ENCODE measurements at regions not wholly inside any gene's neighbourhood (a gene's known extent, or its start where the extent isn't known, plus 50 kb on each side); places are given as distances from the start of the nearest gene placed in this dataset.
"Not testable (repeated sequence)": the region's sequence is repeated elsewhere in the genome, so short reads cannot be mapped to it uniquely, and the experiment has no call there.

GRCh38 chr14:84482256-84483071 lies 1047.5 kb upstream of the FLRT2 start:
- H3K27me3 ChIP-seq = no peaks in the 10 kb centered on the region
- intact Hi-C loops (cut with DNase I) = no loop called here

DNA sequence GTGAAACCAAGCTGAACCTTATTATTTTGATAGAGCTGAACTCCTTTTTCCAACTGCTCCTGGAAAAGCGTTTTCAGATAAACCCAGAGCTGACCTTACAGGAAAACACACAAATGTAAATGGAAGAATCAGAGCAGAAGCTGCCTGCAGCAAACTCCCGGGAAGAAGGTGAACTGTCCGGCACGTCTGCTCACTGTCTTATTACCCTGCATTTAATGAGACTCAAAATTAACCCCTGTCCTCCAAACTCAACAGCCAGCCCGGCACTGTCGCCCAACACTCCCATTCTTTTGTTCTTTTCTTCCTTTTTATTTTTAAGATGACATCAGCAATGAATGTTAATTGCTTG lies 1046.9 kb upstream of the FLRT2 start:
- H3K9me3 ChIP-seq = no peaks in the 10 kb centered on the region
- TF ChIP-seq CTCF (IDR thresholded peaks at IDR 0.05) = no peak
- no peaks in the 10 kb centered on the region for H3K27me3 ChIP-seq
- no peaks in the 10 kb centered on the region for H3K36me3 ChIP-seq
- no peaks in the 10 kb centered on the region for H3K4me1 ChIP-seq
- H3K27ac ChIP-seq = no peak overlapping the region
- no peak for DNase-seq
- ATAC-seq = no peak
- intact Hi-C loops (cut with DNase I) = no loop called here
- no peak overlapping the region for H3K4me3 ChIP-seq

More at GRCh38 chr14:84482256-84483071, 1047.5 kb upstream of the FLRT2 start:
- Histone ChIP-seq H3K27ac (no peak overlapping the region), H3K36me3 (no peaks in the 10 kb centered on the region), H3K4me1 (no peaks in the 10 kb centered on the region), H3K4me3 (no peak overlapping the region), H3K9me3 (no peaks in the 10 kb centered on the region)
- ATAC-seq = no peak
- TF ChIP-seq CTCF (IDR thresholded peaks at IDR 0.05) = no peak
- no peak for DNase-seq

DNA sequence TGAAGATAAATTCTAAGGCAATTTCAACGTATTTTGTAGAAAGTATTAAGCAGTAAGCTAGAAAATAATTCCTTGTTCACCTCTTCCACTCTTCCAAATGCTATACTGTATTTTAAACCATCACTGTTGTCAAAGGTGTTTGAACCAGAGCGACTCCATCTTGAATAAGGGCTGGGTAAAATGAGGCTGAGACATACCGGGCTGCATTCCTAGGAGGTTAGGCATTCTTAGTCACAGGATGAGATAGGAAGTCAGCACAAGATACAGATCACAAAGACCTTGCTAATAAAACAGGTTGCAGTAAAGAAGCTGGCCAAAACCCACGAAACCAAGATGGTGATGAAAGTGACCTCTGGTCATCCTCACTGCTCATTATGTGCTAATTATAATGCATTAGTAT lies 1045.7 kb upstream of the FLRT2 start:
- H3K27ac ChIP-seq; ATAC-seq; H3K27me3 ChIP-seq; H3K4me3 ChIP-seq; H3K36me3 ChIP-seq; H3K4me1 ChIP-seq; intact Hi-C loops (cut with DNase I); H3K9me3 ChIP-seq; DNase-seq: not testable (repeated sequence)

DNA sequence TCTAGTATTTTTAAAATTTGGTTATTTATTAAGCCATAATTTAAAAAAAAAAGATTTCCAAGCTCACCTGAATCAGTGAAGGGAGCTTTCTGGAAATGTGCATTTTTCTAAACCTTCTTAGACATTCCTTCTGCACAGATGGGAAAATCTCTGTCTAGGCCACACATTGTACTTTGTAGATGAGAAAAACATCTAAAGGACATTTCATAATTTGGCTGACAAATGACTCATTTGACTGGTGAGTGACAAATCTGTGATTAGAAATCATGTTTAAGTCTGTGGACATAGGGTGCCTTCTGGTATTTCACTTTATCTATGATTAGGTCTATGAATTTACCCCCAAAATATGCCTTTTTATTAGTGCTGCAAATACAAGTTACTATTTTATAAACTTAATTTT lies 1044.9 kb upstream of the FLRT2 start:
- intact Hi-C loops (cut with DNase I) = no loop called here
- H3K27ac ChIP-seq = no peak overlapping the region
- no peaks in the 10 kb centered on the region for H3K9me3 ChIP-seq
- no peaks in the 10 kb centered on the region for H3K4me1 ChIP-seq
- H3K27me3 ChIP-seq = no peaks in the 10 kb centered on the region
- no peaks in the 10 kb centered on the region for H3K36me3 ChIP-seq
- H3K4me3 ChIP-seq = no peak overlapping the region
- no peak for ATAC-seq
- no peak for DNase-seq
- no peak for TF ChIP-seq CTCF (IDR thresholded peaks at IDR 0.05)

GRCh38 chr14:84490081-84490480 lies 1039.9 kb upstream of the FLRT2 start:
- Histone ChIP-seq H3K36me3 (no peaks in the 10 kb centered on the region), H3K9me3 (no peaks in the 10 kb centered on the region), H3K27ac (no peak overlapping the region), H3K4me3 (no peak overlapping the region), H3K27me3 (no peaks in the 10 kb centered on the region), H3K4me1 (no peaks in the 10 kb centered on the region)
- ATAC-seq (no peak), DNase-seq (no peak)
- TF ChIP-seq CTCF (IDR thresholded peaks at IDR 0.05) = no peak
- intact Hi-C loops (cut with DNase I) = no loop called here

DNA sequence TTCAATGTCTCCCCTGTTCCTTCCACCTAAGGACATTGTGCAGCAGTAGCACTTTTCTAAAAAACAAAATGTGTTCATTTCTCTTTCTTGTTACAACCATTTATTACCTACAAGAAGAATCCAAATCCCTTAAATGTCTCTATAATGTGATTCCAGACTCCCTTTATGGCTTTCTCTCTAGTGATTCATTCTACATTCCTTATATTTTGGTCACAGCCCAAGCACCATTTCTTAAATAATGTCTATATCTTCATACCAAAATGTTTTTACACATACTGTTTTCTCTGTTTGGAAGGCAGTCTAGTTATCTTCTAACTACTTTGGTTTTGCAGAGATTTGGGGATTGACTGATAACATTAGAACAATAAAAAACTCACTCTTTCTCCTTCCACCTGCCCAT lies 1037.3 kb upstream of the FLRT2 start:
- no peaks in the 10 kb centered on the region for H3K27me3 ChIP-seq
- DNase-seq (no peak), ATAC-seq (no peak)
- H3K4me1 ChIP-seq = no peaks in the 10 kb centered on the region
- no peaks in the 10 kb centered on the region for H3K36me3 ChIP-seq
- no peak for TF ChIP-seq CTCF (IDR thresholded peaks at IDR 0.05)
- H3K4me3 ChIP-seq = no peak overlapping the region
- no peak overlapping the region for H3K27ac ChIP-seq
- H3K9me3 ChIP-seq = no peaks in the 10 kb centered on the region
- intact Hi-C loops (cut with DNase I) = no loop called here
